ENCODE measurements at regions not wholly inside any gene's neighbourhood (a gene's known extent, or its start where the extent isn't known, plus 50 kb on each side); places are given as distances from the start of the nearest gene placed in this dataset.

DNA sequence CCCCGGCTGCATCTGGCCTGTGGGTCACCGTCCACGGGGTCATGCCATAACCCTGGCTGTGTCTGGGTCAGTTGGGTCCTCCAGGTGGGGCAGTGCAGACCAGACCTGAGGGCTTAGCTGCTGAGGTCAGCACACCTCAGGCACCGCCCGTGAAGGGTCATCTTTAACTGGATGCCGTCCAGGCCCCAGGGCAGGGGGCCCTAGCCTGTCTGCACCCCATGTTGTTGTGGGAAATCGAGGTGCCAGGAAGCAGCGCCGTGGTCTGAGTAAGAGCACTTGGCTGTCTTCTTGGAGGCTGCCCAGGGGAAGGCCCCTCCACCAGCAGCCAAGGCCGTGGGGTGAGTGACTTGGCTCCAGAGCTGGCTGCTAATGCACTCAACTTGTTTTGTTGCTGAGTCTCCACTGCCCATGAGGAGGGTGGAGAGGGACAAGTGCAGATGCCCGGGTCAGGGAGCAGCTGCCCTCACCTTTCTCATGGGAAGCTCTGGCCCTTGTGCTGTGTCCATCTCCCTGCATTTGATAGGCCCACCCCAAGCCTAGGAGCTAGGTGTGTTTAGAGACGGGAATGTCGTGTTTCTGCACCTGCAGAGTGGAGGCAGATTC, 317.2 kb downstream of the TMEM121 start:
- TF ChIP-seq, protein P1, sequence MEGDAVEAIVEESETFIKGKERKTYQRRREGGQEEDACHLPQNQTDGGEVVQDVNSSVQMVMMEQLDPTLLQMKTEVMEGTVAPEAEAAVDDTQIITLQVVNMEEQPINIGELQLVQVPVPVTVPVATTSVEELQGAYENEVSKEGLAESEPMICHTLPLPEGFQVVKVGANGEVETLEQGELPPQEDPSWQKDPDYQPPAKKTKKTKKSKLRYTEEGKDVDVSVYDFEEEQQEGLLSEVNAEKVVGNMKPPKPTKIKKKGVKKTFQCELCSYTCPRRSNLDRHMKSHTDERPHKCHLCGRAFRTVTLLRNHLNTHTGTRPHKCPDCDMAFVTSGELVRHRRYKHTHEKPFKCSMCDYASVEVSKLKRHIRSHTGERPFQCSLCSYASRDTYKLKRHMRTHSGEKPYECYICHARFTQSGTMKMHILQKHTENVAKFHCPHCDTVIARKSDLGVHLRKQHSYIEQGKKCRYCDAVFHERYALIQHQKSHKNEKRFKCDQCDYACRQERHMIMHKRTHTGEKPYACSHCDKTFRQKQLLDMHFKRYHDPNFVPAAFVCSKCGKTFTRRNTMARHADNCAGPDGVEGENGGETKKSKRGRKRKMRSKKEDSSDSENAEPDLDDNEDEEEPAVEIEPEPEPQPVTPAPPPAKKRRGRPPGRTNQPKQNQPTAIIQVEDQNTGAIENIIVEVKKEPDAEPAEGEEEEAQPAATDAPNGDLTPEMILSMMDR (IDR thresholded peaks at IDR 0.05; ENCODE audit: low read depth, low read length, poor library complexity, severe bottlenecking): no peak
- TF ChIP-seq EZH2phosphoT487 (IDR thresholded peaks at IDR 0.05; ENCODE audit: borderline replicate concordance, low read length): no peak

All from DOHH2 (cell line).